Tibial nerve (tissue), 4 donors: ENCODE measurements at regions not wholly inside any gene's neighbourhood (a gene's known extent, or its start where the extent isn't known, plus 50 kb on each side); places are given as distances from the start of the nearest gene placed in this dataset.
"Not testable (repeated sequence)": the region's sequence is repeated elsewhere in the genome, so short reads cannot be mapped to it uniquely, and the experiment has no call there.

Source experiments
- DNase-seq, 2 donors: peaks; one replicate each; pipeline ENCODE4 v3.0.0-alpha.2; 2019; ENCODE audit warnings: low spot score in 2 of 2
- H3K27ac ChIP-seq, 4 donors: fragments of 200-600 bp; sonication (generic) in 3 of 4; one replicate each; pipeline ENCODE4 v1.5.1; 2017 to 2019; ENCODE audit warnings: mild to moderate bottlenecking in 1 of 4
- H3K27me3 ChIP-seq, 2 donors: fragments of 200-600 bp; sonication (generic) in 1 of 2; one replicate each; pipeline versions ENCODE4 v1.5.1 to v1.6.0; 2017 to 2019
- H3K36me3 ChIP-seq, 3 donors: fragments of 200-600 bp; sonication (generic); one replicate each; pipeline ENCODE4 v1.5.1; 2018 to 2019
- H3K4me1 ChIP-seq, 4 donors: fragments of 200-600 bp; sonication (generic) in 3 of 4; one replicate each; pipeline ENCODE4 v1.5.1; 2017 to 2019
- H3K4me3 ChIP-seq, 4 donors: fragments of 200-600 bp; sonication (generic) in 3 of 4; one replicate each; pipeline ENCODE4 v1.5.1; 2017 to 2019; ENCODE audit warnings: mild to moderate bottlenecking in 1 of 4, moderate library complexity in 1 of 4
- H3K9me3 ChIP-seq, 4 donors: fragments of 200-600 bp; sonication (generic) in 3 of 4; one replicate each; pipeline ENCODE4 v1.5.1; 2017 to 2019
- EP300 ChIP-seq, 2 donors: sonication (generic); formaldehyde crosslinking; IDR thresholded peaks; one replicate each; pipeline ENCODE4 v1.6.1; 2017; ENCODE audit warnings: antibody characterized with exemption in 2 of 2, mild to moderate bottlenecking in 1 of 2
- POLR2A ChIP-seq, 2 donors: fragments of 450-650 bp; IDR thresholded peaks; one replicate each; pipeline ENCODE4 v1.6.1; 2017; ENCODE audit warnings: antibody characterized with exemption in 2 of 2, mild to moderate bottlenecking in 2 of 2, moderate library complexity in 2 of 2
- WGBS, 2 donors: methylation state at CpG; one replicate each; pipeline ENCODE4 v1.1.5; 2018; 5-methylcytosine and 5-hydroxymethylcytosine counted together
- TF ChIP-seq, protein P1 (sequence below), 5 experiments: fragments of 200-600 bp in 3 of 5; fragments of 450-650 bp in 2 of 5; sonication (generic) in 3 of 5; IDR thresholded peaks; one replicate each; pipeline ENCODE4 v1.5.1; 2016 to 2019; ENCODE audit warnings: antibody characterized with exemption in 5 of 5, mild to moderate bottlenecking in 3 of 5, moderate library complexity in 2 of 5

DNA sequence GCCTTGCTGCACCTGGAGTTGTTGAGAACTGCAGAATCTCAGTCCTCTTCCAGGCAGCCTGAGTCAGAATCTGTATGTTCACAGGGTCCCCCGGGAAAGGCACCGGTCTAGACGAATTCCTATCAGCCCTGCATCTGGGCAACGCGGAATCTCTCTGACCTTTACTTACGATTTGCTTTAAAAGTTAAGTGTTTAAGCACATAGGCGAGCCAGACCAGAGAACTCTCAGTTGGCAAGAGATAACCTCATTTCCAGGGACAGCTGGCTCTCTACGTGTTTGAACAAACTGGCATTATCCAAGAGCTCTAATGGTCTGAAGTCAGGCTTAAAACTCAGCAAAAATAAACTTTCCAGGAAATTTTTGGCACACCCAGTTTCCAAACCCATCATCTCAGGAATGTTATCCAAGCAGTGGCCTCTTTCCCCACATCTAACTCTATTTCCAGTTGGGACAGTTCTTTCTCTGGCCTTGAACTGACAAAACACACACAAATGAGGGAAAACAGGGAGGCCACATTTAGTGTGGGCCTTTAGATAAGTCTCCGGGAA is 53.4 kb downstream of the HES1 start:
- H3K4me1 ChIP-seq = peaks cover 0 to 14% (median 0%) of the 10 kb centered on the region in 4 donors
- no peaks in the 10 kb centered on the region for H3K9me3 ChIP-seq
- no peak for TF ChIP-seq EP300 (IDR thresholded peaks at IDR 0.05)
- no peak for TF ChIP-seq POLR2A (IDR thresholded peaks at IDR 0.05)
- no peak overlapping the region for H3K4me3 ChIP-seq
- H3K27me3 ChIP-seq = no peaks in the 10 kb centered on the region
- DNase-seq = no peak
- no peaks in the 10 kb centered on the region for H3K36me3 ChIP-seq
- 48 to 69% methylated on average over 8 to 9 of the region's 9 CpGs for WGBS, 2 donors
- H3K27ac ChIP-seq = no peak overlapping the region

DNA sequence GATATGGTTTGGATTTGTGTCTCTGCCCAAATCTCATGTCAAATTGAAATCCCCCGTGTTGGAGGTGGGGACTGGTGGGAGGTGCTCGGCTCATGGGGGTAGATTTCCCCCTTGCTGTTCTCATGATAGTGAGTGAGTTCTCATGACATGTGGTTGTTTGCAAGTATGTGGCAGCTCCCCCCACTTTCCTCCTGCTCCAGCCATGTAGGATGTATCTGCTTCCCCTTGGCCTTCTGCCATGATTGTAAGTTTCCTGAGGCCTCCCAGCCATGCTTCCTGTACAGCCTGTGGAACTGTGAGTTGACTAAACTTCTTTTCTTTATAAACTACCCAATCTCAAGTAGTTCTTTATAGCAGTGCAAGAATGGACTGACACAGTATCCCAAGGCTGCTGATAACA is 55.9 kb downstream of the HES1 start:
- H3K4me1 ChIP-seq = not testable (repeated sequence)
- 76 to 93% methylated on average over 2 of the region's 2 CpGs for WGBS, 2 donors

DNA sequence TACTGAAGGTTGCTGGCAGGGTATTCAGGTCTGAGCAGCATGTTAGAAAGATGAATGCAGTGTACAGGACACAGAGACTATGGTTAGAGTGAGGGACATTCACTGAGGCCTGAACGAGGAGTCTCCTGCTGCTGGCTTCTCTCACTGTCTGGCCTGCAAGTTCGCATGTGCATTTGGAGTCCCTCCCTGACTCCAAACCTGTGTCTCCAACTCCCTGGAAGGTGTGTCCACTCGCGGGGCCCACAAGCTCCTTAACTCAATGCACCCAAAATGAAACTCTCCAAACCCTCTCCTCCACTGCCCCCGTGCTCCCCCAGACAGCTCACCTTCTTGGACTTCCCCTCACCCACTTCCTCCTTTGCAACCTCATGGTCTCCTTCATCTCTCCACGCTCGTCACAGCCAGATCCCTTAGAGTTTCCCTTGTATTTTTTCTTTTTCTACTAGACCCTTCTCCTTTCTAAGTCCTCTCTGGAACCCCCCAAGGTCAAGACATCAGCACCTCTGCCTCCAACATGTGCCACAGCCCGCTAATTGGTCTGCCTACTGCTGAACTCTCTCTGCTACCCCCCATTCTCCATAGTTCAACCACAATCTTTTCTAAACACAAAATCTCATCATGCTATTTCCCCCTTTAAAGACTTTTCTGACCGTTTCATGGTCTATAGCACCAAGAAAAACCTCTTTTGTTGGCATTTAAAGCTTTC is 58.3 kb downstream of the HES1 start:
- no peak for DNase-seq
- Histone ChIP-seq H3K4me3 (no peak overlapping the region), H3K4me1 (peaks cover 0 to 4% (median 0%) of the 10 kb centered on the region in 4 donors), H3K9me3 (no peaks in the 10 kb centered on the region), H3K27ac (no peak overlapping the region), H3K36me3 (no peaks in the 10 kb centered on the region), H3K27me3 (no peaks in the 10 kb centered on the region)
- WGBS, 2 donors = 80 to 81% methylated on average over 9 of the region's 9 CpGs
- no peak for TF ChIP-seq EP300 (IDR thresholded peaks at IDR 0.05)
- TF ChIP-seq POLR2A (IDR thresholded peaks at IDR 0.05) = no peak
- TF ChIP-seq, protein P1, sequence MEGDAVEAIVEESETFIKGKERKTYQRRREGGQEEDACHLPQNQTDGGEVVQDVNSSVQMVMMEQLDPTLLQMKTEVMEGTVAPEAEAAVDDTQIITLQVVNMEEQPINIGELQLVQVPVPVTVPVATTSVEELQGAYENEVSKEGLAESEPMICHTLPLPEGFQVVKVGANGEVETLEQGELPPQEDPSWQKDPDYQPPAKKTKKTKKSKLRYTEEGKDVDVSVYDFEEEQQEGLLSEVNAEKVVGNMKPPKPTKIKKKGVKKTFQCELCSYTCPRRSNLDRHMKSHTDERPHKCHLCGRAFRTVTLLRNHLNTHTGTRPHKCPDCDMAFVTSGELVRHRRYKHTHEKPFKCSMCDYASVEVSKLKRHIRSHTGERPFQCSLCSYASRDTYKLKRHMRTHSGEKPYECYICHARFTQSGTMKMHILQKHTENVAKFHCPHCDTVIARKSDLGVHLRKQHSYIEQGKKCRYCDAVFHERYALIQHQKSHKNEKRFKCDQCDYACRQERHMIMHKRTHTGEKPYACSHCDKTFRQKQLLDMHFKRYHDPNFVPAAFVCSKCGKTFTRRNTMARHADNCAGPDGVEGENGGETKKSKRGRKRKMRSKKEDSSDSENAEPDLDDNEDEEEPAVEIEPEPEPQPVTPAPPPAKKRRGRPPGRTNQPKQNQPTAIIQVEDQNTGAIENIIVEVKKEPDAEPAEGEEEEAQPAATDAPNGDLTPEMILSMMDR (IDR thresholded peaks at IDR 0.05) = no peak

More for the DNA sequence above, 55.9 kb downstream of the HES1 start:
- not testable (repeated sequence) for H3K27me3 ChIP-seq, H3K36me3 ChIP-seq, DNase-seq, H3K9me3 ChIP-seq, H3K27ac ChIP-seq, H3K4me3 ChIP-seq

DNA sequence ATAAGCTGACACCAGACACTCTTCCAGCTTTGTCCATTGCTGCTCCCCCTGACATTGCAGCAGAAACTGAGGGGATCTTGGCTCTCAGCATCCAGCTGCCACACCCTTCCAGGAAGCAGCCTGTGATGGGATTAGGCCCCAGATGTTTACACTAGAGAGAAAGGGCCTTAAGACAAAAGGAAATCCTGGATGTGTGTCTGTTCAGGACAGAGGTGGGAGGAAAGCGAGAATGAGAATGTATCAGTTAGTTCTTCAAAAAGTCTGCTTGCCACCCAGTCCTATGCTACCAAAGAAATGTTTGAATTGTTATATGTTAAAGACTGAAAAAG is 58.8 kb downstream of the HES1 start:
- Histone ChIP-seq H3K27ac (no peak overlapping the region), H3K36me3 (no peaks in the 10 kb centered on the region), H3K9me3 (no peaks in the 10 kb centered on the region), H3K4me1 (no peaks in the 10 kb centered on the region), H3K4me3 (no peak overlapping the region), H3K27me3 (no peaks in the 10 kb centered on the region)
- 86 to 91% methylated on average over 1 of the region's 1 CpG for WGBS, 2 donors
- DNase-seq = no peak
- TF ChIP-seq, protein P1 (IDR thresholded peaks at IDR 0.05) = no peak
- TF ChIP-seq POLR2A (IDR thresholded peaks at IDR 0.05) (no peak), EP300 (IDR thresholded peaks at IDR 0.05) (no peak)

DNA sequence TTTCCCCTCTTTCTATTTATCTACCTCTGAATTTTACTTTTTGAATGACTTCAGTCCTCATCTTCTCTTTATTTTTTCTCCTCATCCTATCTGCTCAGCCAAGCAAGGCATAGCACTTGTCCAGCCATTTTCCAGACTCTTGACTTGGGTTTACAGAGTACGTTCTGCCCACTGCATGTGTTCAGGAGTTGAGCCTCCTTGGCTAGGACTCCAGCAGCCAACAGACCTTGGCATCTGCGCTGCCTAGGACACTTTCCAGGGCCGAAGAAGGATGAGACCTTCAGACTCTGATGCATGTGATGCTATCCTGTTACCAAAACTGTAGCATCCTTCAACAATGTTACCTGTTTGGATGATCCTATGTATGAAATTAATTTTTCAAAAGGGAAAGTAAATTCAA is 59.7 kb downstream of the HES1 start:
- TF ChIP-seq, protein P1 (IDR thresholded peaks at IDR 0.05) = no peak
- no peak for TF ChIP-seq POLR2A (IDR thresholded peaks at IDR 0.05)
- Histone ChIP-seq H3K4me3 (no peak overlapping the region), H3K4me1 (no peaks in the 10 kb centered on the region), H3K9me3 (no peaks in the 10 kb centered on the region), H3K27ac (no peak overlapping the region), H3K27me3 (no peaks in the 10 kb centered on the region), H3K36me3 (no peaks in the 10 kb centered on the region)
- 93 to 100% methylated on average over 3 of the region's 3 CpGs for WGBS, 2 donors
- no peak for DNase-seq

DNA sequence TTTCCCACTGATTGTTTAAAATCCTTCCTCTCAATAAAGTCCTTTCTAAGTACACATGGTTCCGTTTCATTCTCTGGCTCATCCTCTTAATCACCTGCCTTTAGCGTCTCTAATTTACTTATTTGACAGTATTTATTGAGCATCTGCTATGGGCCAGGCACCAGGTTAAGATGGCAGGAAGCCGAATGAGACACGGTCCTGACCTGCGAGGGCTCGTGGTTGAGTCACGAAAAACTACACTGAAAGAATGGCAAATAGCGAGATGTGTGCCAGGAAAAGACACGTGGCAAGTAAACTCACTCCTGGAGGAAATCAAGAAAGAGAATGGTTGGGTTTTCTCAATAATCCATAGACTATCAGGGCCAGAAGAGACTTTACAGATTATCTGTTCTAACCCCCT is 60.9 kb downstream of the HES1 start:
- TF ChIP-seq, protein P1 (IDR thresholded peaks at IDR 0.05) = no peak
- TF ChIP-seq EP300 (IDR thresholded peaks at IDR 0.05) = no peak
- TF ChIP-seq POLR2A (IDR thresholded peaks at IDR 0.05) = no peak
- Histone ChIP-seq H3K27me3 (no peaks in the 10 kb centered on the region), H3K9me3 (no peaks in the 10 kb centered on the region), H3K36me3 (no peaks in the 10 kb centered on the region), H3K4me1 (no peaks in the 10 kb centered on the region), H3K4me3 (no peak overlapping the region), H3K27ac (no peak overlapping the region)
- DNase-seq = no peak
- WGBS, 2 donors = 92 to 93% methylated on average over 9 of the region's 9 CpGs
